ENCODE measurements at regions not wholly inside any gene's neighbourhood (a gene's known extent, or its start where the extent isn't known, plus 50 kb on each side); places are given as distances from the start of the nearest gene placed in this dataset.

DNA sequence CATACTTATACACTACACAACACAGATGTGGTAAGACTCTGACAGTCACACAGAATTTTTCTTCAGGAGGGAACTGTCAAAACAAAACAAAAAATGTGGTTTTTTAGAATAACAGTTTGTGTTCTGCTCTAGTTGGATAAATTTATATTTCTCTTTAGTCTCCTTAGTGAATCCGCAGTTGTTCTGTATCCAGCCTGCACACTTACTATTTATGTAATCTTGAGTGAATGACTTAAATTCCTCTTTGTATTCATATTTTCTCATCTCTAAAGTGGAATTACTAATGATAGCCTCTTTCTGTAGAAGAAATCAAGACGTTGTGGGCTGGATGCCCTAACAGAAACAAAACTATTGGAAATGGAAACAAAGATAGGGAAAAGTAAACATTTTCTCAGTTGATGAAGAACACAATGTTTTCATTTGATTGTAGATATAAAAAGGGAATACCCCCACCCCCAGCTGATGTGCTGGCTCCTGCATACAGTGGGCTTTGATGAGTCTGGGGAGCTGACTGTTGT lies 375.2 kb downstream of the TRIB2 start:
- TF ChIP-seq, protein P1, sequence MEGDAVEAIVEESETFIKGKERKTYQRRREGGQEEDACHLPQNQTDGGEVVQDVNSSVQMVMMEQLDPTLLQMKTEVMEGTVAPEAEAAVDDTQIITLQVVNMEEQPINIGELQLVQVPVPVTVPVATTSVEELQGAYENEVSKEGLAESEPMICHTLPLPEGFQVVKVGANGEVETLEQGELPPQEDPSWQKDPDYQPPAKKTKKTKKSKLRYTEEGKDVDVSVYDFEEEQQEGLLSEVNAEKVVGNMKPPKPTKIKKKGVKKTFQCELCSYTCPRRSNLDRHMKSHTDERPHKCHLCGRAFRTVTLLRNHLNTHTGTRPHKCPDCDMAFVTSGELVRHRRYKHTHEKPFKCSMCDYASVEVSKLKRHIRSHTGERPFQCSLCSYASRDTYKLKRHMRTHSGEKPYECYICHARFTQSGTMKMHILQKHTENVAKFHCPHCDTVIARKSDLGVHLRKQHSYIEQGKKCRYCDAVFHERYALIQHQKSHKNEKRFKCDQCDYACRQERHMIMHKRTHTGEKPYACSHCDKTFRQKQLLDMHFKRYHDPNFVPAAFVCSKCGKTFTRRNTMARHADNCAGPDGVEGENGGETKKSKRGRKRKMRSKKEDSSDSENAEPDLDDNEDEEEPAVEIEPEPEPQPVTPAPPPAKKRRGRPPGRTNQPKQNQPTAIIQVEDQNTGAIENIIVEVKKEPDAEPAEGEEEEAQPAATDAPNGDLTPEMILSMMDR (IDR thresholded peaks at IDR 0.05), result no peak
- TF ChIP-seq EZH2 (IDR thresholded peaks at IDR 0.05; ENCODE audit: borderline replicate concordance, insufficient read depth, low read depth, low read length, poor library complexity, severe bottlenecking), result no peak

All from B cell (primary cell).